ENCODE measurements at regions not wholly inside any gene's neighbourhood (a gene's known extent, or its start where the extent isn't known, plus 50 kb on each side); places are given as distances from the start of the nearest gene placed in this dataset.
"Not testable (repeated sequence)": the region's sequence is repeated elsewhere in the genome, so short reads cannot be mapped to it uniquely, and the experiment has no call there.

DNA sequence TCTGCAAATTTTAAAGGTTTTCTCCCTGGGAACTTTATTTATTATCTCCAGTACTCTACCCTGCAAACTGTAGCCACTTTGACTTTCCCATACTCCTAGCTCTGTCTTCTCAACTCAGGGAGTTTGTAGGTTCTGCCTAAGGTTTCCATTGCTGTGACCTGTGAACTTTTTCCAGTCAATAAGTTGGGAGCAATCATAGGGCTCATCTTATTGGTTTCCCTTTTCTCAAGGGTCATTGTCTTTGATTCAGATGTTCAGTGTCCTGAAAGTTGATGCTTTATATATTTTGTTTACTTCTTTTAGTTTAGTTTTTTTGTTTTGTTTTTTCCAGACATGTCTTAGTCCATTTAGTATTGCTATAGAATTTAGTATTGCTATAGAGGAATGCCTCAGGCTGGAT is 85.3 kb upstream of the NUDT6 start:
- H3K27ac ChIP-seq (ENCODE audit: low read depth, low read length): no peak overlapping the region
- Mint-ChIP-seq H3K27ac (no peak overlapping the region), H3K36me3 (peaks cover 28 to 90% (median 83%) of the 10 kb centered on the region in 5 donors), H3K4me1 (peaks cover 0 to 9% (median 4%) of the 10 kb centered on the region in 7 donors), H3K27me3 (no peaks in the 10 kb centered on the region), H3K4me3 (no peak overlapping the region), H3K9me3 (peaks cover 4 to 43% (median 16%) of the 10 kb centered on the region in 11 donors)
- H3K4me1 ChIP-seq (ENCODE audit: control insufficient read depth in 2 of 2, insufficient read depth in 2 of 2, low read length in 2 of 2): no peaks in the 10 kb centered on the region
- intact Hi-C loops (cut with micrococcal nuclease): no loop called here
- no peak overlapping the region for H3K4me3 ChIP-seq (ENCODE audit: low read length)
- CTCF ChIA-PET: no interaction called here
- no peaks in the 10 kb centered on the region for H3K9me3 ChIP-seq (ENCODE audit: control insufficient read depth in 2 of 3, low read length in 3 of 3)
- POLR2A ChIA-PET: no interaction called here
- DNase-seq: no peak
- peaks cover 0 to 5% (median 0%) of the 10 kb centered on the region in 3 experiments for H3K36me3 ChIP-seq (ENCODE audit: control insufficient read depth in 2 of 3, insufficient read depth in 3 of 3, low read length in 3 of 3)
- ATAC-seq: no peak
- H3K27me3 ChIP-seq (ENCODE audit: control insufficient read depth in 2 of 2, insufficient read depth in 2 of 2, low read length in 2 of 2): no peaks in the 10 kb centered on the region

- not testable (repeated sequence) for ATAC-seq
These were observed 90.0 kb upstream of the NUDT6 start for GRCh38 chr4:123012416-123012815.

GRCh38 chr4:123014038-123014437 is 91.6 kb upstream of the NUDT6 start:
- no peak overlapping the region for H3K27ac Mint-ChIP-seq
- H3K4me3 Mint-ChIP-seq: no peak overlapping the region
- peaks cover 8 to 60% (median 51%) of the 10 kb centered on the region in 5 donors for H3K36me3 Mint-ChIP-seq
- POLR2A ChIA-PET: no interaction called here
- H3K36me3 ChIP-seq (ENCODE audit: control insufficient read depth in 2 of 3, insufficient read depth in 3 of 3, low read length in 3 of 3): no peaks in the 10 kb centered on the region
- no peaks in the 10 kb centered on the region for H3K9me3 ChIP-seq (ENCODE audit: control insufficient read depth in 2 of 3, low read length in 3 of 3)
- H3K4me1 ChIP-seq (ENCODE audit: control insufficient read depth in 2 of 2, insufficient read depth in 2 of 2, low read length in 2 of 2): no peaks in the 10 kb centered on the region
- peaks cover 0 to 12% (median 3%) of the 10 kb centered on the region in 11 donors for H3K9me3 Mint-ChIP-seq
- CTCF ChIA-PET: no interaction called here
- DNase-seq (no peak), ATAC-seq (no peak)
- intact Hi-C loops (cut with micrococcal nuclease): no loop called here
- no peaks in the 10 kb centered on the region for H3K27me3 ChIP-seq (ENCODE audit: control insufficient read depth in 2 of 2, insufficient read depth in 2 of 2, low read length in 2 of 2)
- H3K4me1 Mint-ChIP-seq: peaks cover 0 to 6% (median 0%) of the 10 kb centered on the region in 7 donors
- no peak overlapping the region for H3K4me3 ChIP-seq (ENCODE audit: low read length)
- no peaks in the 10 kb centered on the region for H3K27me3 Mint-ChIP-seq
- H3K27ac ChIP-seq (ENCODE audit: low read depth, low read length): no peak overlapping the region

More at GRCh38 chr4:123012416-123012815, 90.0 kb upstream of the NUDT6 start:
- DNase-seq; H3K4me3 Mint-ChIP-seq; H3K4me1 ChIP-seq (ENCODE audit: control insufficient read depth in 2 of 2, insufficient read depth in 2 of 2, low read length in 2 of 2); CTCF ChIA-PET; H3K4me3 ChIP-seq (ENCODE audit: low read length); H3K27me3 Mint-ChIP-seq; H3K36me3 ChIP-seq (ENCODE audit: control insufficient read depth in 2 of 3, insufficient read depth in 3 of 3, low read length in 3 of 3); H3K27me3 ChIP-seq (ENCODE audit: control insufficient read depth in 2 of 2, insufficient read depth in 2 of 2, low read length in 2 of 2); POLR2A ChIA-PET; H3K9me3 ChIP-seq (ENCODE audit: control insufficient read depth in 2 of 3, low read length in 3 of 3); H3K4me1 Mint-ChIP-seq; H3K27ac ChIP-seq (ENCODE audit: low read depth, low read length); intact Hi-C loops (cut with micrococcal nuclease); H3K27ac Mint-ChIP-seq: not testable (repeated sequence)
- Mint-ChIP-seq H3K36me3 (peaks cover 14 to 68% (median 60%) of the 10 kb centered on the region in 5 donors), H3K9me3 (peaks cover 0 to 16% (median 3%) of the 10 kb centered on the region in 11 donors)

- POLR2A ChIA-PET: no interaction called here
- intact Hi-C loops (cut with micrococcal nuclease): no loop called here
These were observed 94.7 kb upstream of the NUDT6 start for GRCh38 chr4:123017078-123017477.

GRCh38 chr4:123017636-123018395 is 95.4 kb upstream of the NUDT6 start:
- no peaks in the 10 kb centered on the region for H3K27me3 ChIP-seq (ENCODE audit: control insufficient read depth in 2 of 2, insufficient read depth in 2 of 2, low read length in 2 of 2)
- H3K4me1 ChIP-seq (ENCODE audit: control insufficient read depth in 2 of 2, insufficient read depth in 2 of 2, low read length in 2 of 2): no peaks in the 10 kb centered on the region
- H3K36me3 ChIP-seq (ENCODE audit: control insufficient read depth in 2 of 3, insufficient read depth in 3 of 3, low read length in 3 of 3): no peaks in the 10 kb centered on the region
- Mint-ChIP-seq H3K36me3 (peaks cover 12 to 45% (median 33%) of the 10 kb centered on the region in 5 donors), H3K27me3 (no peaks in the 10 kb centered on the region), H3K4me1 (no peaks in the 10 kb centered on the region), H3K4me3 (no peak overlapping the region), H3K9me3 (peaks cover 0 to 8% (median 2%) of the 10 kb centered on the region in 11 donors), H3K27ac (no peak overlapping the region)
- ChIA-PET CTCF (no interaction called here), POLR2A (no interaction called here)
- no peaks in the 10 kb centered on the region for H3K9me3 ChIP-seq (ENCODE audit: control insufficient read depth in 2 of 3, low read length in 3 of 3)
- ATAC-seq (no peak), DNase-seq (no peak)
- intact Hi-C loops (cut with micrococcal nuclease): no loop called here
- H3K27ac ChIP-seq (ENCODE audit: low read depth, low read length): no peak overlapping the region
- no peak overlapping the region for H3K4me3 ChIP-seq (ENCODE audit: low read length)

More at GRCh38 chr4:123017078-123017477, 94.7 kb upstream of the NUDT6 start:
- DNase-seq (no peak), ATAC-seq (no peak)
- Histone ChIP-seq H3K9me3 (ENCODE audit: control insufficient read depth in 2 of 3, low read length in 3 of 3) (no peaks in the 10 kb centered on the region), H3K4me3 (ENCODE audit: low read length) (no peak overlapping the region), H3K27me3 (ENCODE audit: control insufficient read depth in 2 of 2, insufficient read depth in 2 of 2, low read length in 2 of 2) (no peaks in the 10 kb centered on the region), H3K36me3 (ENCODE audit: control insufficient read depth in 2 of 3, insufficient read depth in 3 of 3, low read length in 3 of 3) (no peaks in the 10 kb centered on the region), H3K27ac (ENCODE audit: low read depth, low read length) (no peak overlapping the region), H3K4me1 (ENCODE audit: control insufficient read depth in 2 of 2, insufficient read depth in 2 of 2, low read length in 2 of 2) (no peaks in the 10 kb centered on the region)
- H3K36me3 Mint-ChIP-seq: peaks cover 16 to 52% (median 38%) of the 10 kb centered on the region in 5 donors
- H3K4me3 Mint-ChIP-seq: no peak overlapping the region
- peaks cover 0 to 8% (median 2%) of the 10 kb centered on the region in 11 donors for H3K9me3 Mint-ChIP-seq
- H3K4me1 Mint-ChIP-seq: no peaks in the 10 kb centered on the region
- H3K27me3 Mint-ChIP-seq: no peaks in the 10 kb centered on the region
- H3K27ac Mint-ChIP-seq: no peak overlapping the region
- CTCF ChIA-PET: no interaction called here

DNA sequence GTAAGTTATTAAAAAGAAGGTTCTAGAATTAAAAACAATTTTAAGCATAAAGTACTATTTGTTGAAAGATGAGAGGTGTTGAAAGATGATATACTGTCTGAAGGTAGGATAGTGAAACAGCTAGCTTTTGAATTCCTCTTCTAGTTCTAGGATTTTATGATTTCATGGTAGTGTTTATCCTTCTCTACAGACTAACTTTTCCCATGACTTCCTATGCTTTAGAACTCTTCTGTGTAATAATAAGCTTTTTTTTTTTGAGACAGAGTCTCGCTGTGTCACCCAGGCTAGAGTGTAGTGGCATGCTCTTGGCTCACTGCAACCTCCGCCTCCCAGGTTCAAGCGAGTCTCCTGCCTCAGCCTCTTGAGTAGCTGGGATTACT is 96.0 kb upstream of the NUDT6 start:
- CTCF ChIA-PET: no interaction called here
- H3K27ac Mint-ChIP-seq: no peak overlapping the region
- Histone ChIP-seq H3K4me1 (ENCODE audit: control insufficient read depth in 2 of 2, insufficient read depth in 2 of 2, low read length in 2 of 2) (no peaks in the 10 kb centered on the region), H3K27ac (ENCODE audit: low read depth, low read length) (no peak overlapping the region), H3K4me3 (ENCODE audit: low read length) (no peak overlapping the region), H3K27me3 (ENCODE audit: control insufficient read depth in 2 of 2, insufficient read depth in 2 of 2, low read length in 2 of 2) (no peaks in the 10 kb centered on the region), H3K9me3 (ENCODE audit: control insufficient read depth in 2 of 3, low read length in 3 of 3) (no peaks in the 10 kb centered on the region), H3K36me3 (ENCODE audit: control insufficient read depth in 2 of 3, insufficient read depth in 3 of 3, low read length in 3 of 3) (no peaks in the 10 kb centered on the region)
- no peak for DNase-seq
- ATAC-seq: no peak
- peaks cover 10 to 40% (median 30%) of the 10 kb centered on the region in 5 donors for H3K36me3 Mint-ChIP-seq
- POLR2A ChIA-PET: no interaction called here
- intact Hi-C loops (cut with micrococcal nuclease): no loop called here
- H3K4me3 Mint-ChIP-seq: no peak overlapping the region
- no peaks in the 10 kb centered on the region for H3K27me3 Mint-ChIP-seq
- no peaks in the 10 kb centered on the region for H3K4me1 Mint-ChIP-seq
- peaks cover 0 to 8% (median 2%) of the 10 kb centered on the region in 11 donors for H3K9me3 Mint-ChIP-seq

DNA sequence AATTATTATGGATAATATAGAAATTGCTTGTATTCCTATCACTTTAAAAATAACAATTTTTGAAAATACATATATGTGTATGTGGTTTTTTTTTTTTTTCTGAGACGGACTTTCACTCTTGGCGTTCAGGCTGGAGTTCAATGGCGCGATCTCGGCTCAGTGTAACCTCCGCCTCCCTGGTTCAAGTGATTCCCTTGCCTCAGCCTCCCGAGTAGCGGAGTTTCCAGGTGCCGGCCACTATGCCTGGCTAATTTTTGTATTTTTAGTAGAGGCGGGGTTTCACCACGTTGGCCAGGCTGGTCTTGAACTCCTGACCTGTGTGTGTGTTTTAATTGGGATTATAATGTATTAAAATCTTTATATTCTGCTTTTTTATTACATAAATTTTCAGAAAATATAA is 97.9 kb upstream of the NUDT6 start:
- ATAC-seq (no peak), DNase-seq (no peak)
- Histone ChIP-seq H3K4me1 (ENCODE audit: control insufficient read depth in 2 of 2, insufficient read depth in 2 of 2, low read length in 2 of 2) (no peaks in the 10 kb centered on the region), H3K36me3 (ENCODE audit: control insufficient read depth in 2 of 3, insufficient read depth in 3 of 3, low read length in 3 of 3) (no peaks in the 10 kb centered on the region), H3K4me3 (ENCODE audit: low read length) (no peak overlapping the region), H3K27ac (ENCODE audit: low read depth, low read length) (no peak overlapping the region), H3K9me3 (ENCODE audit: control insufficient read depth in 2 of 3, low read length in 3 of 3) (no peaks in the 10 kb centered on the region), H3K27me3 (ENCODE audit: control insufficient read depth in 2 of 2, insufficient read depth in 2 of 2, low read length in 2 of 2) (no peaks in the 10 kb centered on the region)
- Mint-ChIP-seq H3K9me3 (peaks cover 0 to 5% (median 1%) of the 10 kb centered on the region in 11 donors), H3K36me3 (peaks cover 10 to 38% (median 24%) of the 10 kb centered on the region in 5 donors), H3K4me3 (no peak overlapping the region), H3K4me1 (peaks cover 0 to 8% (median 0%) of the 10 kb centered on the region in 7 donors), H3K27me3 (no peaks in the 10 kb centered on the region), H3K27ac (no peak overlapping the region)
- intact Hi-C loops (cut with micrococcal nuclease): no loop called here
- ChIA-PET CTCF (no interaction called here), POLR2A (no interaction called here)

Measured in naive thymus-derived CD4-positive, alpha-beta T cell (primary cell).